ENCODE measurements at regions not wholly inside any gene's neighbourhood (a gene's known extent, or its start where the extent isn't known, plus 50 kb on each side); places are given as distances from the start of the nearest gene placed in this dataset.

DNA sequence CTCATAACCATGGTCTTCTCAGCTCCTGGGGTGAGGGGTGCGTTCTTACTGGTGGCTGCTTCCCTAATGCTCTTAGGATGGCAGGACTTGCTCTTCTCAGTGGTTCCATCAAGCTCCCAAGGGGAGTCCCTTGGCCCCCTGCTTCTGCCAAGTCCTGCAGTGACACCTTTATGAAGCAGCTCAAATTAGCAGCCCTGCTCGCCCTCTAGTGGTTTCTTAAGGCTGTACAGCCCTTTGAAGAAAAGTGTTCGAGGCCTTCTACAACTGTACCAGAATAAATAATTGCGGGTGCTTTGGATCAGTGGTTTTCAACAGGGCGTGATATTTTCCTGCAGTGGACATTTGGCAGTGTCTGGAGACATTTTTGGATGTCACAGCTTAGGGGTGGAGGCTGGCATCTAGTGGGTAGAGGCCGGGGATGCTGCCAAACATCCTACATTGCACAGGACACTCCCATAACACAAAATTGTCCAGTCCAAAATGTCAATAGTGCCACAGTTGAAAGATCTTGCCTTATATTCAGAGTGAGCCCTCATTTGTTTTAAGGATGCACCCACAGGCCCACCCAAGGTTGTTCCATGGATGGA, 204.7 kb upstream of the S100G start:
- peak; percentile 15 for DNase-seq (ENCODE audit: low read depth)

DNA sequence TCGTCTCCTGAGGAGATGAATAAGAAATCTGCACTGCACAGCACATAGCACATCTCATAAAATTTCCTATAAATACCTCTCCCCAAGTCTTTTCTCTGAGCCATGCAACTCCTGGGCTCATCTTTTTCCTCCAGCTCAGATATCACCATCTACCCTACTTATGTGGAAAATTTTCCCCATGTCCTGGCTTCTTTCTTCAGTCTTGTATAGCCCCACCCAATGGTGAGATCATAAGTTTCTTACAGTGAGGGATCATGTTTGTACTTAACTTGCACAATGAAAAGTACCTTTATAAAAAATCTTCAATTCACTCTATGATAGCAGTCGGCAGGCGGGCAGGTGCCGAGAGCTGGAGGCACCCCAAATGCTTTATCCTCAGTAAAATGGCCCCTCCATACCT, 198.6 kb upstream of the S100G start:
- no peak for DNase-seq (ENCODE audit: low read depth)

DNA sequence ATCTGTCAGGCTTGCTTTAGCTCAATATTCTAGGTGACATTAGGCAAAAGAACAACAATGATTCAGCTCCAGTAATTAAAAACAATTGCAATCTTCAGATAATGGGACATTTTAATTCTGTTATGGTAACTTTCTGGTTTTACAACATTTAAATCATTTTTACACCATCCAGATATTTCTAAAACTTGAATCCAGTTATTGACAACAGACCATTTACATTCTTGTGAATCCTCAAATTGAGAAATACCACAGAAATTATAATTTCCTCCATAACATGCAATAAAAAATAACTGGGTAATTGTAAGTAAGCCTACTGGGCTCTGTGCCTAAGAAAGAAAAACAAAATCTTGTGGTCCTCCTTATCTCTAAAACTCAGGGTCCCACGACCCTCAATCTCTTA, 195.0 kb upstream of the S100G start:
- DNase-seq (ENCODE audit: low read depth) = no peak

- no peak for DNase-seq (ENCODE audit: low read depth)
Observed at GRCh38 chrX:16457239-16457638, 192.7 kb upstream of the S100G start.

- DNase-seq (ENCODE audit: low read depth) = no peak
Observed at GRCh38 chrX:16458208-16458607, 191.8 kb upstream of the S100G start.

DNA sequence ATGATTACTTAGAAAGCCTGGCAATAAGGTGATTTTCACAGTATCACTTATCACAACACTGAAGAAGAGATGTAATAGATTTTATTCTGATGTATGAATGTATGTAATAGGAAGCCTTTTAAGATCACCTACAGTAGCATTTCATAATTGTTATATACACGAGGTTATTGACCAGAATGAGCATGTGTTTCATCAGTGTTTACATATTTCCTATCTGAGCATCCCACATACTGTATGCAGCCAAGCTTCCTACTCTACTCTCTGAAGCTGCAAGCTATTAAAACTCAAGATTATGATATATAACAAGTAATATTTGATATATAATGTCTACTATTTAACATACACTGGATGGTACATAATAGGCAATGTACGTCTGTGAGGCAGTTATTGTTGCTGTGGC, 190.9 kb upstream of the S100G start:
- no peak for DNase-seq (ENCODE audit: low read depth)

- no peak for DNase-seq (ENCODE audit: low read depth)
Observed at GRCh38 chrX:16461968-16462367, 188.0 kb upstream of the S100G start.

GRCh38 chrX:16462912-16463311, 187.0 kb upstream of the S100G start:
- no peak for DNase-seq (ENCODE audit: low read depth)

- no peak for DNase-seq (ENCODE audit: low read depth)
Observed at GRCh38 chrX:16464369-16464768, 185.6 kb upstream of the S100G start.

GRCh38 chrX:16465081-16465876, 184.7 kb upstream of the S100G start:
- no peak for DNase-seq (ENCODE audit: low read depth)

DNA sequence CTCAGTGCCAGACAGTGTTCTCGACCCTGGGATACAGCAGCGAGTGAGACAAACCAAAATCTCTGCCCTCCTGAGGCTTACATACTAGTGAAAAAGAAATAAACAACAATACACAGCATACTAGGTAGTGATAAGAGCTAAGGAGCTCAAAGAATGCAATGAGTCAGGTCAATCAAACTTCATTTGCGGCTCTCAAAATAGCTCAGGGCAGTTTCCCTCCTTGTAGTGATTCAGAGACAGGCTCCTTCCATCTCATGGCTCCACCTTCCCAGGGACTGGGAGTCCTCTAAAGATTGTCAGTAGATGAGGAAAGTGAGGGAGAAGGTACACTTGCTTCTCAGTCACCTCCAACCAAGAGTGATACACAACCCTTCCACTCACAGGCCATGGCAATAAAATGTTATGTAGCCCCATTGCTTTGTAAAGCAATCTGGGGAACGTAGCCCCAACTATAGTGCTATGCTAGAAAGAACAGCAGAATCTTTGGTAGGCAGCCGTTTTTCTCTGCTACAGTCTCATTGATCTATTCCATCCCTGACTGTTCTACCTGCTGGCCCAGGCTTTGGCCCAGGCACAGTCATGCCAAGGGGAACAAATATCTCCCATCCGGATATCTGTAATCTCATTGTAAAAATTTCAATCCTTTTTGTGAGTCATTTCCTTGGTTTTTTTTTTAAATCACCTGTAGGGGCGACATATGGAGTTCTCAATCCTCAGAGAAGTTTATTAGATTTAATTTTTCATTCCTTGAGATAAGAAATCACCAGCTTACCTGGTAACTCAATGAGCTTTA, 183.1 kb upstream of the S100G start:
- no peak for DNase-seq (ENCODE audit: low read depth)

DNA sequence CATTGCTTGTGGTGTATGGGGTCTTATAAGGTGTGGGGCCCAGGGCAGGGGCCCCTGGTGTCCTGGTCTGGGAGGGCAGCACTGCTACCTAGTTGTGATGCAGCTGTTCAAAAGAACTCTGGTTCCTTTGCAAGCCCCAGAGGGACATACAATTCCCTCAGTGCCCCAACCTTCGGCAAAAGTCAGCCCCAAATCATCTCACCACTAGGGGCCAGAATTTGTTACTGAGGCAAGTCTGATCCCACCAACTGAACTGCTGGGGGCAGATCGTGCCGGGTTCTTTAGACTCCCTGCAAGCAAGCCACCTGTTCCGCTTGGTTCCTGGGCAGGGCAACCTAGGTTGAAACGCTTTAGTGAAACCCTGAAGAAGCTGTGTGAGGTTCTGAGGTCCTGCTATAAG, 180.1 kb upstream of the S100G start:
- no peak for DNase-seq (ENCODE audit: low read depth)

DNA sequence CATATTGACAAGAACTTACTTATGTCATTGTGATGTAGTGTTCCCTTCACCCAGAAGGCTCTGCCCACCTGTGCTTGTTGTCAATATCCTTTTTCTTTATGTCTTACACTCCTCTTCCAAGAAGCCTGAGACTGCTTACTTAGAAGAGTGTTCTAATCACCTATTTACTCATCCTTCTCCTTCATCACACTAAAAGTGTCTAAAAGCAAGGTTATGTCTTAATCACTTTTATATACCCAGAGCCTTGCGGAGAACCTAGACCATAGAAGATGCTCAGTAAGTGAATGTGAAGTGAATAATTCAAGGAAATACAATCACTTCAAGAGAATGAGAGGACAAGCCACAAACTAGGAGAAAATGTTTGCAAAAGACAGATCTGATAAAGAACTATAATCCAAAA, 177.6 kb upstream of the S100G start:
- no peak for DNase-seq (ENCODE audit: low read depth)

- no peak for DNase-seq (ENCODE audit: low read depth)
Observed at GRCh38 chrX:16474511-16474910, 175.4 kb upstream of the S100G start.

DNA sequence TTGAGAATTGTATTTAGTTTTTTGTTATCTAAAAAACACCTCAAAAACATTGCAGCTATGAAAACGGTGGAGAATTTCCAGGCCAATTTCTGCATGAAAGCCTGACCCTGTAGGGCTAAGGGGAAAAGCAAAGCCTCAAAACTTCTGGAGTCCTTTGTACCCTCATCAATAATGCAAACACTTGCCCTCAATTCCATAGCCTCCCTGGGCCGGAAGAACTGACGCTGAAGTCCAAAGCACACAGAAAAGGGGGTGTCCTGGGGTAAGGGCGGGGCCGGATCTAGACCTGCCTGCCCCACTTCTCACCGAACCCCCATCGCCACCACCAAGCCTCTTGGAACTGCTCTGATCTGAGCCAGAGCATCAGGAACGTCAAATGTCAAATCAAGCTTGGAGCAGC, 173.9 kb upstream of the S100G start:
- DNase-seq (ENCODE audit: low read depth) = no peak

GRCh38 chrX:16476692-16477091, 173.3 kb upstream of the S100G start:
- DNase-seq (ENCODE audit: low read depth) = no peak

DNA sequence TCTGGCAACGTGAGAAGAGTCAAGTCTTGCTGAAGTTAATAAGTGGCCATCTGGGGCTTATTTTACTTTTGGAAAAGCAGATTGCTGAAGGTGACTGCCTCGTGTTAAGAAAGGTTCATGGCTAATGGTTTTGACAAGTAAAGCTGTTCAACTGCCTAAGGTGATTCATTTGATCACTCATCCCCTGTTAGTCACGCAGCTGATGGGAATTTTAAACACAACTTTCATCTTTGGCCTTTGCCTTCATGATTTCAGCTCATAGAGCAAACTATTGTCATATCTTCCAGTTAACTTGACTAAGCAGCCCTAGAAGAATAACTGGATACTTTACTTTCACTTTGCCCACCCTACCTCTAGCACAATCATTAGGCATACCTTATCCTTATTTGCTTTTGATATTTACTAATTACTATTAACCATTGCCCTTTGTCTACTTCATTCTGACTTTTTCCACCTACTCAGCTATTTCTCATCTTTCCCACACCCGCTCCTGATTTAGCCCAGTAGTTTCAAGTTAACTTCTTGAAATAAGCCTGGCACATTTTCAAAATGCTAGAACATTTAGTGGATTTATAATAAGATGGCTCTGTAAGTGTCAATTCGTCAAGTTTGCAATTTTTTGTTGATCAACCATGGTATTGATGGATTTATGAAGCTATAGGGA, 170.6 kb upstream of the S100G start:
- DNase-seq (ENCODE audit: low read depth) = no peak

- no peak for DNase-seq (ENCODE audit: low read depth)
Observed at GRCh38 chrX:16480049-16480448, 169.9 kb upstream of the S100G start.

DNA sequence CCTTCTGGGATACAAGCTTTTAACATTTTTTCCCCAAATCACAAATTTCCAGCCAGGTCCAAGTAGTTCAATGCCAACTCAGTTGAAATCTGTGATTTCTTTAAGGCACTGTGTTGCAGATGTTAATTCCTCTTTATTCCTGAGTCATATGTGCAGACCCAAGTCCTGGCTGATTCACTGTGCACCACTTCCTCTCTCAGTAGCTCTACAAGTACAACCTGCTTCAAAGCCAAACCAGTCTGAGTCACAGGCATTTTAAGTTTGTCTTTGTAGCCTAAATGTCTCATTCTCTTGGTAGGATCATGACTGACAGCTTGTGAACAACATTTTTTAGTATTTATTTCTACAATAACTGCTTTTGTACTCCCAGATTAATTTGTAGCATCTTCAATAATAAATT, 165.6 kb upstream of the S100G start:
- DNase-seq (ENCODE audit: low read depth) = no peak

- DNase-seq (ENCODE audit: low read depth) = no peak
Observed at GRCh38 chrX:16487620-16488385, 162.2 kb upstream of the S100G start.

DNA sequence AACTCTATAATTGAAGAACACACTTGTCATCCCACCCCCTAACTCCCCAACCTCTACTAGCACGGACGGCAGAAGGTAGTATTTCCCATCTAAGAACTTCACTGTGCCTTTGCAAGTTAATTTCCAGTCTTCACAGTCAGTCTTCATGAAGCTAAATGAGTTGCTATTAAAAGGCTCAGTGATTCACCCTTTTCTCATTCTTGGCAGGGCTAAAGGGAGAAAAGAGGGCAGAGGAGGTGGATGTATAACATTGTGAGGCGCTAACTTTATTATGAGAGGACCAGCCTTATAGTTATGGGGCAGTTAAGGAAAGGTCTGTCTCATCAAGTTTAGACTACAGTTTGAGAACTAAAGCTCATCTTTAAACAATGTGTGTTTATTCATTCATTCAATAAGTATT, 161.0 kb upstream of the S100G start:
- DNase-seq (ENCODE audit: low read depth) = no peak

DNA sequence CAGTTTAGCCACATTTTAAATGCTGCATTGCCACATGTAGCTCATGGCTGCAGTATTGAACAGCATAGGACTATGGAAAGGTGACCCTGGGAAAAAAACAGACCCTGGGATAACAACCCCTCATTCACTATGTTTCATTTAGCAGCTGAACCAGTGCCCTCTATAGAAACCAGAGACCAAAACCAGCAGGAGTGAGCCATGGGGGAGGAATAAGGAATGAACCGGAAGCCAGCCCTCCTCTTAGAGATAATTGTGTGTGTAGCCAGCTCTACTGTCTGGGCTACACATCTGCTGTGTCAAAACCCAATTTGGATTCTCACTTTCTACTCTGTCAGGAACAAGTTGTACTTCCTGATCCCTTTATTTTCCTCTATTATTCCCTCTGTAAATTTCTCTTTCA, 158.5 kb upstream of the S100G start:
- no peak for DNase-seq (ENCODE audit: low read depth)

All from stimulated activated CD8-positive, alpha-beta memory T cell treated with anti-CD3 and anti-CD28 coated beads, Interleukin-4, amount 100 ng/mL, for 24 hours (primary cell).